ENCODE measurements at regions not wholly inside any gene's neighbourhood (a gene's known extent, or its start where the extent isn't known, plus 50 kb on each side); places are given as distances from the start of the nearest gene placed in this dataset.

DNA sequence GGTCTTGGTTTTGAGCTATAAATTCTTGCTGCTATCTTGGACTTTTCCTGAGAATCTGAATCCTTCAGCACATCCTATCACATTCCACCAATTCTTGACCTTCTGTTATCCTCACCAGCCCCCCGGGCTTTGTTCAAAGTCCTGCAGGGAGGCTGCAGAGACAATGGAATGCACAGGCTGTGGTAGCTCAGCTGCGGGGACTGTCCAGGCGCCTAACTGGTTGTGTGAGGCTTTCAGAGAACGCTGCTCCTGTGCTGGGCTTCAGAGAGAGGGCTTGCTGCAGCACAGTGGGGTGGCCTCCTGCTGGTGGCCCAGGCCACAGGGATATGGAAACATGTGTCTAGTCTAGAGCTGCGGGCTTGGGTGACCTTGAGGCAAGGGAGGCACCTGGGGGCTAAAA is 196.3 kb upstream of the GATB start:
- H3K27me3 Mint-ChIP-seq: no peaks in the 10 kb centered on the region
- no peak overlapping the region for H3K27ac Mint-ChIP-seq
- no peaks in the 10 kb centered on the region for H3K9me3 Mint-ChIP-seq (ENCODE audit: low read depth)
- ATAC-seq (no peak), DNase-seq (no peak)
- CTCF ChIA-PET: interaction anchor here (0.6 to 1.0 kb wide), 3 partner anchors 44 to 1119 kb away, joined by 3 read pairs; no protein-coding TSS in a partner anchor
- peaks cover 4% of the 10 kb centered on the region for H3K4me1 Mint-ChIP-seq
- POLR2A ChIA-PET: no interaction called here
- intact Hi-C loops (cut with DNase I, micrococcal nuclease): no loop called here
- no peak overlapping the region for H3K4me3 Mint-ChIP-seq
- no peaks in the 10 kb centered on the region for H3K36me3 Mint-ChIP-seq (ENCODE audit: low read depth)

GRCh38 chr4:151955721-151956380 is 195.0 kb upstream of the GATB start:
- Mint-ChIP-seq H3K4me1 (no peaks in the 10 kb centered on the region), H3K4me3 (no peak overlapping the region), H3K36me3 (ENCODE audit: low read depth) (no peaks in the 10 kb centered on the region), H3K9me3 (ENCODE audit: low read depth) (no peaks in the 10 kb centered on the region), H3K27me3 (no peaks in the 10 kb centered on the region), H3K27ac (no peak overlapping the region)
- ChIA-PET CTCF (no interaction called here), POLR2A (no interaction called here)
- ATAC-seq: no peak
- intact Hi-C loops (cut with DNase I, micrococcal nuclease): no loop called here
- no peak for DNase-seq

DNA sequence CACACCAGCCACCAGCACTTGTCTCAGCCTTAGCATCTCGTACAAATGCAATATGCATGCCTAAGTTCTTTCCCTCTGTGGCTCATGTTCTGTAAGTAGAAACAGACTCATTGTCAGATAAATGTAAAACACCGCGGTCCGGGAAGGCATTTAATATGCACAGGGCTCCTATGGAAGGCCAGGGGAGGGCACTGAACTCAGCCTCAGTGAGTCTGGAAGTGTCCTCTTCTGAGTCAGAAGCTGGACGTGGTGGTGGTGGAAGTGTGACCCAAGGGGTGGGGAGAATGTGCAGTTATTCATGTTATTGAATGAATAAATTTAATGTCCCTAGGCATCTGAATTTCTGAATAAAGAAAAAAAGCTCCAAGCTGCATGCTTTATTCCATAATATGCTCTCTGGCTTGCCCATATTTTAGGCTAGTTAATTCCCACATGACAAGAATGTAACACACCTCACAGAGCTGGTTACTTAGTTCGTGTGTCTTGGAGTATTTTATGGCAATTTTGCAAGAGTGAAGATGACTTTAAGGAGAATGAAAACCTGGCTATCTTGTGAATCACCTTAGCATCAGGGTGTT is 193.1 kb upstream of the GATB start:
- no peak for DNase-seq
- Mint-ChIP-seq H3K4me1 (no peaks in the 10 kb centered on the region), H3K9me3 (ENCODE audit: low read depth) (no peaks in the 10 kb centered on the region), H3K4me3 (no peak overlapping the region), H3K27ac (no peak overlapping the region), H3K36me3 (ENCODE audit: low read depth) (no peaks in the 10 kb centered on the region), H3K27me3 (no peaks in the 10 kb centered on the region)
- POLR2A ChIA-PET: no interaction called here
- ATAC-seq: no peak
- CTCF ChIA-PET: no interaction called here
- intact Hi-C loops (cut with DNase I, micrococcal nuclease): no loop called here

DNA sequence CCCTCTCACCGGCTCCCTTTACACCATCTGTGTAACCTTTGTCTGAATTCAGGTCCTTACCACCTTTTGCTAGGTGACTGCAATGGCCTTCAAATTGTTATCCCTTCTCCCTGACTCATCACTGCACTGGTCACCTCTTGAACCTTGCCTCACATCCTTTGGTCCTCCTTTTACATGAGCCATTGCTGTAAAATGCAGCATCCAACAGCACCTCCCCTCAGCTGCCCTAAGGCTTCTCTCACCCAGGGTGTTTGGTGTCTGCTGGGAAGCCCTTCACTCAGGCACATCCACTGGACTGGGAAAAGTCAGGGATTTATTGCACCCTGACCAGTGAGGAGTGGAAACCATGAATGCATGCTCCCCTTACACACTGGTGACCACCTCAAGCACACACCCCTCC is 192.5 kb upstream of the GATB start:
- Mint-ChIP-seq H3K4me1 (no peaks in the 10 kb centered on the region), H3K4me3 (no peak overlapping the region), H3K9me3 (ENCODE audit: low read depth) (no peaks in the 10 kb centered on the region), H3K27ac (no peak overlapping the region), H3K27me3 (no peaks in the 10 kb centered on the region), H3K36me3 (ENCODE audit: low read depth) (no peaks in the 10 kb centered on the region)
- intact Hi-C loops (cut with DNase I, micrococcal nuclease): no loop called here
- ChIA-PET POLR2A (no interaction called here), CTCF (no interaction called here)
- DNase-seq: no peak
- ATAC-seq: no peak

GRCh38 chr4:151952711-151953254 is 192.0 kb upstream of the GATB start:
- no peaks in the 10 kb centered on the region for H3K27me3 Mint-ChIP-seq
- H3K36me3 Mint-ChIP-seq (ENCODE audit: low read depth): peaks cover 2% of the 10 kb centered on the region
- H3K9me3 Mint-ChIP-seq (ENCODE audit: low read depth): peaks cover 3% of the 10 kb centered on the region
- POLR2A ChIA-PET: no interaction called here
- H3K4me1 Mint-ChIP-seq: no peaks in the 10 kb centered on the region
- no peak for ATAC-seq
- intact Hi-C loops (cut with DNase I, micrococcal nuclease): no loop called here
- no peak overlapping the region for H3K4me3 Mint-ChIP-seq
- no peak for DNase-seq
- no peak overlapping the region for H3K27ac Mint-ChIP-seq
- CTCF ChIA-PET: no interaction called here

GRCh38 chr4:151952137-151952536 is 191.3 kb upstream of the GATB start:
- ATAC-seq (no peak), DNase-seq (no peak)
- H3K4me1 Mint-ChIP-seq: no peaks in the 10 kb centered on the region
- intact Hi-C loops (cut with DNase I, micrococcal nuclease): no loop called here
- H3K4me3 Mint-ChIP-seq: no peak overlapping the region
- H3K9me3 Mint-ChIP-seq (ENCODE audit: low read depth): peaks cover 9% of the 10 kb centered on the region
- ChIA-PET POLR2A (interaction anchor here (0.5 kb wide), 1 partner anchor 343 kb away, joined by 3 read pairs; no protein-coding TSS in a partner anchor), CTCF (no interaction called here)
- no peak overlapping the region for H3K27ac Mint-ChIP-seq
- peaks cover 2% of the 10 kb centered on the region for H3K36me3 Mint-ChIP-seq (ENCODE audit: low read depth)
- H3K27me3 Mint-ChIP-seq: no peaks in the 10 kb centered on the region

- H3K36me3 Mint-ChIP-seq (ENCODE audit: low read depth): peaks cover 2% of the 10 kb centered on the region
- intact Hi-C loops (cut with DNase I, micrococcal nuclease): no loop called here
Measured at GRCh38 chr4:151951671-151952050, 190.9 kb upstream of the GATB start.

DNA sequence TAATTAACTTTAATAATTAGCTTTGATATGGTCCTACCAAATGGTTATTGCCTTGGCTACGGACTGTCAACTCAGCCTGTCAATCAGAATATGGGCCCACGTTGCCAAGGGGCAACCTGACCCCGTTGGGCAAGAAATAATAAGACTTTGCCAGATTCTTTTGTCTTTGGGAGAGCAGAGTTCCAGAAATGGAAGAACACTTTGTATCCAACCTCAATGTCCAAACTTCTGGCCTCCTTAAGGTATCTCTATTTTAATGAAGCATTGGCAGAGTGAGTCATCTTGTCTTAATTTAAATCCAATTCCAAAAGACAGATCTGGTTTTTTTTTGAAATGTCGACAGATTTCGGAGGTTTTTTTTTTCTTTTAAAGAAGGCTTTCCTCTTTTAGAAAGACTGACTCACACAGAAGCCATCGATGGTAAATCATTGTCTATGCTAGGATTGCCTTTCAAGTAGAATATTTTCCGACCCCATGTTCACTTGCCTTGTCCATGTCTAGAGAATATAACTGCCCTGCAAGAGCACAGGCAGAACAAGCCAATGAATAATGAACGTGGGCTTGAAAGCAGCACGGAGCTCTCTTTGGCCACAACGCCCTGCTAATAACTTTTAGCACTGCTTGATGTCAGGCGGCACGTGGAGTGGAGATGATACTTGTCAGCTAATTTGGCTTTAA is 190.3 kb upstream of the GATB start:
- ATAC-seq (no peak), DNase-seq (no peak)
- no peaks in the 10 kb centered on the region for H3K27me3 Mint-ChIP-seq
- intact Hi-C loops (cut with DNase I, micrococcal nuclease): no loop called here
- no peak overlapping the region for H3K27ac Mint-ChIP-seq
- peaks cover 6% of the 10 kb centered on the region for H3K36me3 Mint-ChIP-seq (ENCODE audit: low read depth)
- no peak overlapping the region for H3K4me3 Mint-ChIP-seq
- CTCF ChIA-PET: no interaction called here
- POLR2A ChIA-PET: no interaction called here
- H3K4me1 Mint-ChIP-seq: no peaks in the 10 kb centered on the region
- peaks cover 19% of the 10 kb centered on the region for H3K9me3 Mint-ChIP-seq (ENCODE audit: low read depth)

More at GRCh38 chr4:151951671-151952050, 190.9 kb upstream of the GATB start:
- DNase-seq: no peak
- Mint-ChIP-seq H3K27ac (no peak overlapping the region), H3K4me3 (no peak overlapping the region), H3K9me3 (ENCODE audit: low read depth) (peaks cover 14% of the 10 kb centered on the region), H3K27me3 (no peaks in the 10 kb centered on the region), H3K4me1 (no peaks in the 10 kb centered on the region)
- no peak for ATAC-seq
- CTCF ChIA-PET: no interaction called here
- POLR2A ChIA-PET: interaction anchor here (0.5 kb wide), 1 partner anchor 342 kb away, joined by 3 read pairs; no protein-coding TSS in a partner anchor

- DNase-seq (no peak), ATAC-seq (no peak)
- Mint-ChIP-seq H3K9me3 (ENCODE audit: low read depth) (peaks cover 30% of the 10 kb centered on the region), H3K27ac (no peak overlapping the region), H3K27me3 (no peaks in the 10 kb centered on the region), H3K4me3 (no peak overlapping the region), H3K36me3 (ENCODE audit: low read depth) (peaks cover 8% of the 10 kb centered on the region), H3K4me1 (no peaks in the 10 kb centered on the region)
- intact Hi-C loops (cut with DNase I, micrococcal nuclease): no loop called here
- ChIA-PET POLR2A (no interaction called here), CTCF (no interaction called here)
Measured at GRCh38 chr4:151948351-151949016, 187.7 kb upstream of the GATB start.

DNA sequence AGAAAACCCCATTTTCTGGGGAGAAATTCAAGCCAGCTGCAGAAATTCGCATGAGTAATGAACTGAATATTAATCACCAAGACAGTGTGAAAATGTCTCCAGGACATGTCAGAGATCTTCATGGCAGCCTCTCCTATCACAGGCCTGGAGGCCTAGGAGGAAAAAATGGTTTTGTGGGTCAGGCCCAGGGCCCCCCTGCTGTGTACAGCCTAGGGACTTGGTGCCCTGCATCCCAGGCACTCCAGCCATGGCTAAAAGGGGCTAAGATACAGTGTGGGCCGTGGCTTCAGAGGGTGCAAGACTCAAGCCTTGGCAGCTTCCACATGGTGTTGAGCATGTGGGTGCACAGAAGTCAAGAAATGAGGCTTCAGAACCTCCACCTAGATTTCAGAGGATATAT is 185.9 kb upstream of the GATB start:
- no peak overlapping the region for H3K27ac Mint-ChIP-seq
- ChIA-PET CTCF (no interaction called here), POLR2A (no interaction called here)
- intact Hi-C loops (cut with DNase I, micrococcal nuclease): no loop called here
- no peak for DNase-seq
- ATAC-seq: no peak
- H3K27me3 Mint-ChIP-seq: no peaks in the 10 kb centered on the region
- H3K36me3 Mint-ChIP-seq (ENCODE audit: low read depth): peaks cover 8% of the 10 kb centered on the region
- no peak overlapping the region for H3K4me3 Mint-ChIP-seq
- peaks cover 1% of the 10 kb centered on the region for H3K4me1 Mint-ChIP-seq
- peaks cover 35% of the 10 kb centered on the region for H3K9me3 Mint-ChIP-seq (ENCODE audit: low read depth)

GRCh38 chr4:151942971-151943370 is 182.2 kb upstream of the GATB start:
- H3K4me1 Mint-ChIP-seq: peaks cover 16% of the 10 kb centered on the region

More at GRCh38 chr4:151942971-151943370, 182.2 kb upstream of the GATB start:
- CTCF ChIA-PET: interaction anchor here (1.1 kb wide), 1 partner anchor 10 kb away, joined by 3 read pairs; no protein-coding TSS in a partner anchor
- H3K27me3 Mint-ChIP-seq: no peaks in the 10 kb centered on the region
- H3K36me3 Mint-ChIP-seq (ENCODE audit: low read depth): peaks cover 7% of the 10 kb centered on the region
- peaks cover 40% of the 10 kb centered on the region for H3K9me3 Mint-ChIP-seq (ENCODE audit: low read depth)
- H3K4me3 Mint-ChIP-seq: no peak overlapping the region
- POLR2A ChIA-PET: no interaction called here
- H3K27ac Mint-ChIP-seq: no peak overlapping the region
- intact Hi-C loops (cut with DNase I, micrococcal nuclease): no loop called here
- no peak for ATAC-seq
- DNase-seq: no peak

All from activated CD4-positive, alpha-beta T cell treated with anti-CD3 and anti-CD28 coated beads for 36 hours (primary cell).